ENCODE measurements at regions not wholly inside any gene's neighbourhood (a gene's known extent, or its start where the extent isn't known, plus 50 kb on each side); places are given as distances from the start of the nearest gene placed in this dataset.

GRCh38 chr3:101043687-101044078 is 50.5 kb upstream of the ABI3BP start:
- Histone ChIP-seq H3K27me3 (no peaks in the 10 kb centered on the region), H3K4me3 (no peak overlapping the region), H3K36me3 (no peaks in the 10 kb centered on the region), H3K27ac (no peak overlapping the region), H3K4me1 (peaks cover 3 to 7% of the 10 kb centered on the region in 2 donors), H3K9me3 (no peaks in the 10 kb centered on the region)
- DNase-seq (ENCODE audit: low spot score in 2 of 2): no peak
- intact Hi-C loops (cut with DNase I): no loop called here
- no peak for TF ChIP-seq CTCF (IDR thresholded peaks at IDR 0.05)

- no peak for TF ChIP-seq CTCF (IDR thresholded peaks at IDR 0.05)
- peaks cover 3 to 7% of the 10 kb centered on the region in 2 donors for H3K4me1 ChIP-seq
- H3K27me3 ChIP-seq: no peaks in the 10 kb centered on the region
- H3K36me3 ChIP-seq: no peaks in the 10 kb centered on the region
- intact Hi-C loops (cut with DNase I): no loop called here
- no peaks in the 10 kb centered on the region for H3K9me3 ChIP-seq
- H3K27ac ChIP-seq: no peak overlapping the region
- H3K4me3 ChIP-seq: no peak overlapping the region
- no peak for DNase-seq (ENCODE audit: low spot score in 2 of 2)
Observed at GRCh38 chr3:101042996-101043686, 49.9 kb upstream of the ABI3BP start.
